Peyer's patch (tissue), 4 donors: ENCODE measurements at regions not wholly inside any gene's neighbourhood (a gene's known extent, or its start where the extent isn't known, plus 50 kb on each side); places are given as distances from the start of the nearest gene placed in this dataset.

Experiments
- CTCF ChIP-seq, 6 experiments: fragments of 450-650 bp in 4 of 6; fragments of 200-600 bp in 2 of 6; sonication (generic) in 1 of 6; IDR thresholded peaks; one replicate each; pipeline ENCODE4 v1.5.1; 2017 to 2019; ENCODE audit warnings: antibody characterized with exemption in 6 of 6, mild to moderate bottlenecking in 3 of 6, moderate library complexity in 1 of 6
- POLR2A ChIP-seq, 2 donors: fragments of 450-650 bp; IDR thresholded peaks; one replicate each; pipeline ENCODE4 v1.5.1; 2017; ENCODE audit warnings: antibody characterized with exemption in 2 of 2, mild to moderate bottlenecking in 2 of 2, moderate library complexity in 2 of 2

GRCh38 chr21:16086936-16087335 lies 357.2 kb downstream of the USP25 start:
- TF ChIP-seq CTCF (IDR thresholded peaks at IDR 0.05) (no peak), POLR2A (IDR thresholded peaks at IDR 0.05) (no peak)
